Neural progenitor cell (in vitro differentiated cells): ENCODE measurements at regions not wholly inside any gene's neighbourhood (a gene's known extent, or its start where the extent isn't known, plus 50 kb on each side); places are given as distances from the start of the nearest gene placed in this dataset.

Source experiments
- DNase-seq: peaks from one replicate; pipeline ENCODE4 v3.0.0-alpha.2; 2016; ENCODE audit warnings: low spot score
- H2AFZ ChIP-seq: fragments of 200-600 bp; sonication (generic); replicated peaks from 2 replicates; pipeline ENCODE4 v1.6.1; 2016; ENCODE audit warnings: antibody characterized with exemption
- H3F3A ChIP-seq: fragments of 200-600 bp; sonication (generic); 2 replicates; pipeline ENCODE4 v1.6.1; 2016; ENCODE audit warnings: antibody characterized with exemption, low read depth
- H3K27ac ChIP-seq: fragments of 200-600 bp; sonication (generic); 2 replicates; pipeline ENCODE4 v1.5.1; 2016; ENCODE audit warnings: mild to moderate bottlenecking
- H3K27me3 ChIP-seq: fragments of 200-600 bp; sonication (generic); 2 replicates; pipeline ENCODE4 v1.6.1; 2016; ENCODE audit warnings: mild to moderate bottlenecking, moderate library complexity
- H3K36me3 ChIP-seq: fragments of 200-600 bp; sonication (generic); 2 replicates; pipeline ENCODE4 v1.5.1; 2016
- H3K4me1 ChIP-seq: fragments of 200-600 bp; sonication (generic); 2 replicates; pipeline ENCODE4 v1.6.1; 2016; ENCODE audit warnings: mixed run types
- H3K4me2 ChIP-seq: fragments of 200-600 bp; sonication (generic); 2 replicates; pipeline ENCODE4 v1.6.1; 2016
- H3K4me3 ChIP-seq: fragments of 200-600 bp; sonication (generic); 2 replicates; pipeline ENCODE4 v1.5.1; 2016
- H3K79me2 ChIP-seq: fragments of 200-600 bp; sonication (generic); 2 replicates; pipeline ENCODE4 v1.6.1; 2016; ENCODE audit warnings: low read depth
- H3K9ac ChIP-seq: fragments of 200-600 bp; sonication (generic); 2 replicates; pipeline ENCODE4 v1.6.1; 2016
- H3K9me3 ChIP-seq: fragments of 200-600 bp; sonication (generic); 2 replicates; pipeline ENCODE4 v1.5.1; 2016; ENCODE audit warnings: low read depth
- H4K20me1 ChIP-seq: fragments of 200-600 bp; sonication (generic); 2 replicates; pipeline ENCODE4 v1.6.1; 2016; ENCODE audit warnings: low read depth
- H3K27ac Mint-ChIP-seq: 3 replicates; pipeline ENCODE4 v1.8.0; 2021; ENCODE audit warnings: mixed read lengths
- H3K27me3 Mint-ChIP-seq: 2 replicates; pipeline ENCODE4 v1.8.0; 2022; ENCODE audit warnings: low read depth, mild to moderate bottlenecking, inconsistent platforms, moderate library complexity, mixed read lengths; ENCODE audit not compliant: insufficient read depth
- H3K36me3 Mint-ChIP-seq: 3 replicates; pipeline ENCODE4 v1.8.0; 2021; ENCODE audit warnings: mixed read lengths
- H3K4me1 Mint-ChIP-seq: 3 replicates; pipeline ENCODE4 v1.8.0; 2021; ENCODE audit warnings: mixed read lengths
- H3K4me3 Mint-ChIP-seq: 3 replicates; pipeline ENCODE4 v1.8.0; 2021; ENCODE audit warnings: mild to moderate bottlenecking, moderate library complexity, mixed read lengths
- H3K9me3 Mint-ChIP-seq: 3 replicates; pipeline ENCODE4 v1.8.0; 2020; ENCODE audit warnings: mixed read lengths
- CTCF ChIP-seq: fragments of 200-600 bp; sonication (generic); IDR thresholded peaks from 2 replicates; pipeline ENCODE4 v1.5.1; 2017; ENCODE audit warnings: antibody characterized with exemption, mild to moderate bottlenecking
- EZH2 ChIP-seq: fragments of 200-600 bp; sonication (generic); IDR thresholded peaks from 2 replicates; pipeline ENCODE4 v1.6.1; 2017; ENCODE audit warnings: antibody characterized with exemption, mild to moderate bottlenecking, moderate library complexity
- EZH2phosphoT487 ChIP-seq: fragments of 200-600 bp; sonication (generic); IDR thresholded peaks from 2 replicates; pipeline ENCODE4 v1.6.1; 2017; ENCODE audit warnings: antibody characterized with exemption

- H3K4me3 ChIP-seq: no peak overlapping the region
- H2AFZ ChIP-seq: no peak overlapping the region
- H3K9me3 ChIP-seq: no peaks in the 10 kb centered on the region
- DNase-seq: no peak
- no peak overlapping the region for H3K9ac ChIP-seq
- Mint-ChIP-seq H3K27me3 (peaks cover 3% of the 10 kb centered on the region), H3K36me3 (peaks cover 1% of the 10 kb centered on the region), H3K9me3 (peaks cover 16% of the 10 kb centered on the region), H3K27ac (no peak overlapping the region), H3K4me3 (peak overlapping the region; percentile 30), H3K4me1 (peaks cover 28% of the 10 kb centered on the region)
- no peak overlapping the region for H3K4me2 ChIP-seq
- H4K20me1 ChIP-seq: peaks cover 9% of the 10 kb centered on the region
- H3K27ac ChIP-seq: no peak overlapping the region
- TF ChIP-seq EZH2 (no peak), EZH2phosphoT487 (no peak), CTCF (no peak)
- H3F3A ChIP-seq: no peaks in the 10 kb centered on the region
- H3K4me1 ChIP-seq: peaks cover 15% of the 10 kb centered on the region
- peaks cover 45% of the 10 kb centered on the region for H3K79me2 ChIP-seq
- no peaks in the 10 kb centered on the region for H3K36me3 ChIP-seq
- no peaks in the 10 kb centered on the region for H3K27me3 ChIP-seq
Measured at GRCh38 chrX:18102006-18102405, 118.7 kb downstream of the BEND2 start.

- no peak overlapping the region for H3K4me3 ChIP-seq
- no peak overlapping the region for H3K27ac ChIP-seq
- Mint-ChIP-seq H3K36me3 (peaks cover 1% of the 10 kb centered on the region), H3K27ac (no peak overlapping the region), H3K27me3 (peaks cover 3% of the 10 kb centered on the region), H3K4me3 (no peak overlapping the region), H3K4me1 (peaks cover 30% of the 10 kb centered on the region), H3K9me3 (peaks cover 19% of the 10 kb centered on the region)
- no peaks in the 10 kb centered on the region for H3K9me3 ChIP-seq
- no peak for DNase-seq
- H4K20me1 ChIP-seq: peaks cover 11% of the 10 kb centered on the region
- H3K36me3 ChIP-seq: no peaks in the 10 kb centered on the region
- no peak for TF ChIP-seq EZH2
- TF ChIP-seq EZH2phosphoT487: no peak
- H3K4me1 ChIP-seq: peaks cover 15% of the 10 kb centered on the region
- H3F3A ChIP-seq: no peaks in the 10 kb centered on the region
- peaks cover 45% of the 10 kb centered on the region for H3K79me2 ChIP-seq
- H3K4me2 ChIP-seq: no peak overlapping the region
- no peaks in the 10 kb centered on the region for H3K27me3 ChIP-seq
- no peak overlapping the region for H3K9ac ChIP-seq
- H2AFZ ChIP-seq: no peak overlapping the region
Measured at GRCh38 chrX:18101087-18101486, 119.6 kb downstream of the BEND2 start.

- H2AFZ ChIP-seq: no peak overlapping the region
- no peaks in the 10 kb centered on the region for H3K9me3 ChIP-seq
- peaks cover 15% of the 10 kb centered on the region for H3K4me1 ChIP-seq
- Mint-ChIP-seq H3K4me3 (no peak overlapping the region), H3K27me3 (peaks cover 3% of the 10 kb centered on the region), H3K27ac (no peak overlapping the region), H3K36me3 (peaks cover 5% of the 10 kb centered on the region), H3K9me3 (peaks cover 28% of the 10 kb centered on the region), H3K4me1 (peaks cover 30% of the 10 kb centered on the region)
- TF ChIP-seq EZH2phosphoT487: no peak
- TF ChIP-seq EZH2: no peak
- no peak for TF ChIP-seq CTCF
- no peak overlapping the region for H3K4me2 ChIP-seq
- H3F3A ChIP-seq: no peaks in the 10 kb centered on the region
- no peaks in the 10 kb centered on the region for H3K36me3 ChIP-seq
- no peaks in the 10 kb centered on the region for H3K27me3 ChIP-seq
- no peak overlapping the region for H3K27ac ChIP-seq
- H3K9ac ChIP-seq: no peak overlapping the region
- peaks cover 45% of the 10 kb centered on the region for H3K79me2 ChIP-seq
- DNase-seq: no peak
- peaks cover 11% of the 10 kb centered on the region for H4K20me1 ChIP-seq
- no peak overlapping the region for H3K4me3 ChIP-seq
Measured at GRCh38 chrX:18099745-18100144, 120.9 kb downstream of the BEND2 start.

DNA sequence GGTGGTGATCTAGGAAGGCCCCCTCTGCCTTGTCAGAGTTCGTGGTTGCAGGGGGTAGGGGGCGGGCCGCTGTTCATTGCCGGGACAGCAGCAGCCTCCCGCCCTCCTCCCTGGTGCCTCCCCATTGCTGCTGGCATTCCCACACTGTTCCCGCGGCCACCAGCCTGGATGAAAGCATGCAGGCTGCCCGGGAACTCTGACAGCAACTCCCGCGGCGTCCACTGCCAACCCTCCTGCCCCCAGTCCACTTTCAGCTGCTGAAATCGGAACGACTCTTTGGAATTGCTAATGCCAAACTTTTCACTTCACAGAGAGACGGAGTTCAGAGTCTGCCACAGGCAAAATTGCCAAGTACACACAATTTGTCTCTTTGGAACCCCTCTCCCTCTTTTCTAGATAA lies 121.9 kb downstream of the BEND2 start:
- DNase-seq: peak; percentile 38
- peak overlapping the region; percentile 66 for H3K4me2 ChIP-seq
- TF ChIP-seq CTCF: no peak
- no peak for TF ChIP-seq EZH2phosphoT487
- no peak for TF ChIP-seq EZH2

More for the DNA sequence above, 121.9 kb downstream of the BEND2 start:
- Histone ChIP-seq H3K4me1 (peaks cover 15% of the 10 kb centered on the region), H3K9ac (no peak overlapping the region), H3K79me2 (peaks cover 40% of the 10 kb centered on the region), H3K27ac (no peak overlapping the region), H3F3A (no peaks in the 10 kb centered on the region), H3K4me3 (peak overlapping the region; percentile 21), H3K27me3 (no peaks in the 10 kb centered on the region), H3K36me3 (no peaks in the 10 kb centered on the region), H2AFZ (no peak overlapping the region), H3K9me3 (no peaks in the 10 kb centered on the region), H4K20me1 (peaks cover 11% of the 10 kb centered on the region)
- Mint-ChIP-seq H3K27ac (no peak overlapping the region), H3K4me1 (peaks cover 30% of the 10 kb centered on the region), H3K27me3 (peaks cover 2% of the 10 kb centered on the region), H3K9me3 (peaks cover 32% of the 10 kb centered on the region), H3K36me3 (peaks cover 5% of the 10 kb centered on the region), H3K4me3 (peak overlapping the region; percentile 75)
